ENCODE measurements at regions not wholly inside any gene's neighbourhood (a gene's known extent, or its start where the extent isn't known, plus 50 kb on each side); places are given as distances from the start of the nearest gene placed in this dataset.

DNA sequence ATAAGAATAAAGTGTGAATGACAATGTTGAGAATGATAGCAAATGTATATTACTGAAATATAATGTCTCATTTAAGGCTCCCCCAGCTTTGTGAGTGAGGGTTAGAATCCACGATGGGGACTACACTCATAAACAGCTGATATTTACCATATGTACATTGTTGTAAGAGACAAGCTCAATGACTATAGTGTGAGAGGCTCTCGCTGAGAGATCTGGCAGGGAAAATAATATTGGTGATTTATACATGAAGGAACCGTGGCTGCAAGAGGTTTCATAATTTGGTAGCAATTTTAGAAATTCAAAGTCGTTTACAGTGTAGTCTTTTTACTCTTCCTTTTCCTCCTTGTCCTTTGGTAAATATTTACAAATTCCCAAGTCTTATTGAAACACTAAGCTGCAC, 342.2 kb upstream of the AKR1E2 start:
- no peak for DNase-seq (ENCODE audit: low read depth in 3 of 3)

GRCh38 chr10:4482659-4483058, 343.3 kb upstream of the AKR1E2 start:
- no peak for DNase-seq (ENCODE audit: low read depth in 3 of 3)

DNA sequence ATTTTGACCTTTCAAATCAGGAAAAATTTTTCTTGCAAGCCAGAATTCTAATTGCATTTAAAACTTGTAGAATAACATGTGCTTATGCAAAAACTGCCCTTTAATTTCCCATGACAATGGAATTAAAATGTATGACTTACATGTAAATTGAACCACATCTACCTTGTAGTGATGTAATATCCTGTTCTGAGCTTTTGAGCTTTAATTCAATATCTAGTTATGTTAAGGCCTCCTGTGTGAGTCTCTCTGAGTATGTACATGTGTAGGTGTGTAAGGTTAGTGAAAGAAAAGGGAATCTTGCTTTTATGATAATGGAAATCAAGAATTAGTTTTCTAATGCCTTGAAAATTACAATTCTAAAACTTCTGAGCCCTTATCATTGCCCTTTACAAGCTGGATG, 344.8 kb upstream of the AKR1E2 start:
- no peak for DNase-seq (ENCODE audit: low read depth in 3 of 3)

GRCh38 chr10:4479342-4479741, 346.7 kb upstream of the AKR1E2 start:
- no peak for DNase-seq (ENCODE audit: low read depth in 3 of 3)

GRCh38 chr10:4477664-4478063, 348.3 kb upstream of the AKR1E2 start:
- DNase-seq (ENCODE audit: low read depth in 3 of 3): no peak

- no peak for DNase-seq (ENCODE audit: low read depth in 3 of 3)
Measured at GRCh38 chr10:4475827-4476490, 350.0 kb upstream of the AKR1E2 start.

- DNase-seq (ENCODE audit: low read depth in 3 of 3): no peak
Measured at GRCh38 chr10:4474829-4475228, 351.2 kb upstream of the AKR1E2 start.

GRCh38 chr10:4473977-4474376, 352.0 kb upstream of the AKR1E2 start:
- no peak for DNase-seq (ENCODE audit: low read depth in 3 of 3)

DNA sequence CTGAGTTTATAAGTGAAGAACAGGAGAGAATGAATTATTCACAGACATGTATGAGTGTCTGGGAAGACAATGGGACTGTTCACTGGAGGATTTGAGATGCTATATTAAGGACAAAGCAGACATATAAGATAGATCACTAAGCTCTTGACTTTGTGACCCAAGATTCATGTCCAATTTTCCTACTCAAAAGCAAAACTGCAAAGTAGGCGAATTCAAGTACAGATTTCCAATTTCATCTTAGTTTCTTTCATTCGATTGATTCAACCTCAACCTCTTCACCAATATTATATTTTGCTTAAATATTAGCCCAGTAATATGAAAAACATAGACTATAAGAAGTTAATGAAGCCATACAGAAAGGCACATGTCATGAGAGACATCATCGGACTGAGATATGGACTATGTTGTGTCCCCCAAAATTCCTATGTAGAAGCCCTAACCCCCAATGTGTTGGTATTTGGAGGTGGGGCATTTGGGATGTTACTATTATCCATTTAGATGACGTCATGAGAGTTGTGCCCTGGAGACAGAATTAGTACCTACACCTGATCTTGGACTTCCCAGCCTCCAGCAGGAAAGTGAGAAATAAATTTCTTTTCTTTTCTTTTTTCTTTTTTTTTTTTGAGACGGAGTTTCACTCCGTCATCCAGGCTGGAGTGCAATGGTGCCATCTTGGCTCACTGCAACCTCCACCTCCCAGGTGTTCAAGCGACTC, 353.7 kb upstream of the AKR1E2 start:
- DNase-seq (ENCODE audit: low read depth in 3 of 3): no peak

DNA sequence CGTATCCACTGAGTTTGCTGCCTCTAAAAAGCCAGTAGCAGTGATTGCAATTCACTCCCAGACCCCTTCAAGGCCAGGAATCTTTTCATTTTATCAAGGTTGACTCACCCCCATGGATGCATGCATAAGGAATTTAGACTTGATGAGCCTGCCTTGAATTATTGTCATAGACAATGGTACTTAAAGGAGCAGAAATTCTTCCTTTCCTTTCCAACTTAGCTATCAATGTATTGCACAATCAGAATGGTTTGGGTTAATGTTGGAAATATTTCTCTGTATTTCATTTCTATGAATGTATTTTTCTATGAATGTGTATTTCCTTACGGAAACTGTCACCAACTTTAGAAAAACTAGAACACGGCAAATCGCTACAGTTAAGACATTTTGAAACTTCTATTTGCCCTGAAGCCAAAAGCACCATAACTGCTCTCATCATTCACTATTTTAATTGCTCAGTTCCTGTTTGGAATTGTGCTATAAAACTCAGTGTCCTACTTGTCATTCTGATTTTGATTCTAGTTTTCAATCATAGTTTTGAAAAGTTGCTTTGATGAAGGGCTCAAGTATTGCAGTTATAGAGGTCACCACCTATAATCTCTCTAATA, 355.7 kb upstream of the AKR1E2 start:
- no peak for DNase-seq (ENCODE audit: low read depth in 3 of 3)

GRCh38 chr10:4467481-4467880, 358.5 kb upstream of the AKR1E2 start:
- DNase-seq (ENCODE audit: low read depth in 3 of 3): no peak

GRCh38 chr10:4460267-4460666, 365.7 kb upstream of the AKR1E2 start:
- DNase-seq (ENCODE audit: low read depth in 3 of 3): no peak

DNA sequence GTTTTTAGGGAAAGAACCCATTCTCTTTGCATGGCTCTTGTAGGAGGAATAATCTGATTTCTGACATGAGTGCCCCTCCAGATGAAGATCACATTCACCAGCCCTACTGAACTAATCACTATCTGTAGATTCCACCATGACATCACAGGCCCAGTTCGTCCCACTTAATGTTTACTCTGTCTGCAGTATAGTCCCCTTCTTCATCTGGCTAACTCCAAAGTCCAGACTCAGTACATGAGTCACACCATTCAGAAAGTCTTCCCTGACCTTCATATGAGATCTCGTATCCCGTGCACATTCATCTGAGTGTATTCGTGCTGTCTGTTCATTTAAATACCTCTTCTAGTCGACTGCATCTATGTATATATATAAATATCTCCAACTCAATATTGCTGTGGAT, 366.5 kb upstream of the AKR1E2 start:
- no peak for DNase-seq (ENCODE audit: low read depth in 3 of 3)

DNA sequence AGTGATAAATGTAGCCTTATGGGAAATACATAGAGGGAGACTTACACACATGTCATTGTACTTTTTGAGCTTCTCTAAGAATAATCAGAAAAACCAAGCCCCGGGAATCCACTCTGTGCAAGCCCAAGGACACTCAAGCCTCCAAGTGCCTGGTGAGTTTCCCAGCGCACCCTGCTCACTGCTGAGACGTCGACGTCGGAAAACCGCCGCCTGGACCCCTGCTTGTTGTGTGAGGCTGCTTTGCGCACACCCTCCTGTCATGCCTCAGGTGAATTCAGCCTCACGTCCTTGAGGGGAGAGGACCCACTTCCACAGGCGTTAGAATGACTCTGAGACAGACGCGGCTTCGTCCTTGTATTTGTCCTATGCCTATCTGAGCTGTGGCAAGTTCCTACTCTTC, 368.4 kb upstream of the AKR1E2 start:
- DNase-seq (ENCODE audit: low read depth in 3 of 3): no peak

- no peak for DNase-seq (ENCODE audit: low read depth in 3 of 3)
Measured at GRCh38 chr10:4456776-4457175, 369.2 kb upstream of the AKR1E2 start.

DNA sequence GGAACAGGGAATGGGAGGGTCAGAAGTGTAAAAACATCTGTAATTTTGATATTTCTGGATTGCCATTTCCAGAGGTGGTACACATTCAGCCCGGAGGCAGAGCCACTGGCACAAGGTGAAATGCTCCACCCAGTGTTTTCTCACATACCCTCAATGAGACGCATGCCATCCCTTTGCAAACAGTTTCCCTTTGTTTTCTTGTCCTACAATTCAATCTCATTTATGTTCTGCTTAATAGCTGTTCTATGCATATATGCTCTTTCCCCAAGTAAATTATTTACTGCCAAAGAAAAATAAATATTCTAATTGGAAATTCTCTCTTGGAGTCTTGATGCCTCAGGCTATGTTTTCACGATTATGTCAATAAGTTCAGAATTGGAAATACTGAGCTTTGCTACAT, 369.7 kb upstream of the AKR1E2 start:
- DNase-seq (ENCODE audit: low read depth in 3 of 3): no peak

GRCh38 chr10:4453950-4454349, 372.1 kb upstream of the AKR1E2 start:
- DNase-seq (ENCODE audit: low read depth in 3 of 3): no peak

DNA sequence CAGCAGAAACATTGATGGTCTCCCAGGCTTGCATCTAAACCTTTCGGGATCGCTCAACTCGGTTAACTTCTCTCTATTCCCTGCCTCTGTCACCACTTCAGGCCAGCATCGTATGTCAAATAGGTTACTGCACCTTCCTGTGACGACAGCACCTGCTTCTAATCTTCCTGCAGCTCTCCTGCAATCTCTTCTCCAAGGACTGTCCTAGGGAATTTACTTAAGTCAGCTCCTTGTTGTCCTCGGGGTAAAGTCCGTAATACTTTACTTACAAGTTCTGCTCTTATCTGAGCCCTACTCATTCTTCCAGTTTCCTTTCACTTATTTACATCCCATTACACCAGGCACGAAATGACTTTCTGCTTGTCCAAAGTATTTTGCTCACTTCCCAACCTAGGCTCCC, 372.7 kb upstream of the AKR1E2 start:
- no peak for DNase-seq (ENCODE audit: low read depth in 3 of 3)

DNA sequence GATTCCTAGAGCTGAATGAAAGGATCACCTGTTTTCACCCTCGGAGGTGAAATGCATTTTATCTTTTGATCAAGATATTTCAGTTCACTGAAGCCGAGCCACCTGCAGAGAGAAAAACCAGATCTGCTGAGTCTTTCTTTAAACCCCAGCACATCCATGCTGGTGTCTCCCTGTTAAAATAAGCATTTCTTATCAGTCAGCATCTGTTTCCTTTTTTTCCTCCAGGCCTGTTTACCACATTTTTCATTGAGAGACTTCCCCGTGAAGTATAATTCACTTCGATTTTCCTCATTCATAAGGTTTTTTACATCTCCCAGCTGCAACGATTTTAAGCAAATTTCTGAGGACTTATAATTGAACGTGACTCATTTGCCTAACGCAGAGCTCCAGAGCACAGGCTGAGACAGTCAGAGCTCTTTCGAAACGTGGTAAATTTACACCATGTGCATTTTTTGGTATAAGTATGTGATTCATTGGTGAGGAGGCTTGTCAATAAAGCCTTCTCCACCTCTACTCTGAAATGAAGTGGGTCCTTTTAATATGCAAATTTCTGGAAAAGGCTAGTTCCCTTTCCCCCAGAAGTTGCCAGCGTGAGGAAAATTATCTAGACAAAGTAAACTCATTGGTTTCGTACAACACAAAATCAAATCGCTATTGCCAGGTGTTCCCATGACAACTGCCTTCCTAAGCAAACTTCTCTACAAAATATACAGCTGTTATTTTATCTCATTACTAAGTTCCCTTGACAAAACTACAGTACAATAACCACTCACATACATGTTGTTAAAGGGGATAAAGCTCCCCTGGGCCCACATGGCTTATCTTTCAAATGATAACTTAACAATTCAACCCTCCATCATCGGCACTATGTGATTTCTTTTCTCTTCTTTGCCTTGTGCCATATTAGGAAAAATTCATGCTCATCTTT, 374.8 kb upstream of the AKR1E2 start:
- DNase-seq (ENCODE audit: low read depth in 3 of 3): no peak

DNA sequence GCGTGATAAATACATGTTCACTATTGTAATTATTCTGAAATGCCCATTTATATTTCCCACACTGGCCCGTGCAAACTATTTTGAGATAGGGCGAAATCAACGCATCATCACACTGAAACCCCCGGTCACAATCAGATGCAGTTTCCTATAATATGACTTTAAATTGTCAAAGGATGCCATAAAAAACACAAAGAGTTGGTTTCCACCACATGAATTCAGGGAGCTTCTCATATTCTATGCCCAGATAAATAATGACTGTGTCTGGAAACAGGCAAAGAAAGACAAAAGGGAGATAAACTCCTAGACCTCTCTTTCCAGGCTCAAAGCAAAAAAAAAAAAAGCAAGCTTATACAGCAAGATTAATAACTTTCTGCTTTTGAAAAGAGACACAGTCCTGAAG, 375.8 kb upstream of the AKR1E2 start:
- DNase-seq (ENCODE audit: low read depth in 3 of 3): no peak

- no peak for DNase-seq (ENCODE audit: low read depth in 3 of 3)
Measured at GRCh38 chr10:4448030-4448429, 378.0 kb upstream of the AKR1E2 start.

- DNase-seq (ENCODE audit: low read depth in 3 of 3): no peak
Measured at GRCh38 chr10:4443419-4443818, 382.6 kb upstream of the AKR1E2 start.

Measured in stimulated activated CD4-positive, alpha-beta T cell treated with anti-CD3 and anti-CD28 coated beads, TNF-alpha, amount 100 ng/mL, for 4 hours (primary cell).